H4 (cell line): ENCODE measurements at regions not wholly inside any gene's neighbourhood (a gene's known extent, or its start where the extent isn't known, plus 50 kb on each side); places are given as distances from the start of the nearest gene placed in this dataset.

Experiments
- DNase-seq: peaks from one replicate; pipeline ENCODE4 v3.0.0-alpha.2; 2015; ENCODE audit warnings: low spot score

DNA sequence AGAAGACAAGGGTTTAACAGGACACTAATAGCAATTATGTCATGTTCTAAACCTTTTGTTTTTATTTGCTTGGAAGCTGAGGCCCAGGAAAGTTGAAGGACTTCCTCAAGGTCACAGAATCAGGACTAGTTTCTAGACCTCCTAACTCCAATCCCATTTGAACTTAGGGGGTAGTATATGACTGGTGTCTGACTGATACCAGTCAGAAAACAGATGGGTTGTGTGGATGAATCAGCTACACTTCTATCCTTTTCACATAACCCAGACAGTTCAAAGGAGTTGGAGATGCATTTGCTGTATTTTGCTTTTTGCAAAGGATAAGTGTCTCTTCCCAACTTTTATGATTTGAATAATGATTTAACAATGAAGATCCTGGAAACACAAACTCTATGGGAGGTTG is 322.5 kb downstream of the HLX start:
- DNase-seq, result no peak

DNA sequence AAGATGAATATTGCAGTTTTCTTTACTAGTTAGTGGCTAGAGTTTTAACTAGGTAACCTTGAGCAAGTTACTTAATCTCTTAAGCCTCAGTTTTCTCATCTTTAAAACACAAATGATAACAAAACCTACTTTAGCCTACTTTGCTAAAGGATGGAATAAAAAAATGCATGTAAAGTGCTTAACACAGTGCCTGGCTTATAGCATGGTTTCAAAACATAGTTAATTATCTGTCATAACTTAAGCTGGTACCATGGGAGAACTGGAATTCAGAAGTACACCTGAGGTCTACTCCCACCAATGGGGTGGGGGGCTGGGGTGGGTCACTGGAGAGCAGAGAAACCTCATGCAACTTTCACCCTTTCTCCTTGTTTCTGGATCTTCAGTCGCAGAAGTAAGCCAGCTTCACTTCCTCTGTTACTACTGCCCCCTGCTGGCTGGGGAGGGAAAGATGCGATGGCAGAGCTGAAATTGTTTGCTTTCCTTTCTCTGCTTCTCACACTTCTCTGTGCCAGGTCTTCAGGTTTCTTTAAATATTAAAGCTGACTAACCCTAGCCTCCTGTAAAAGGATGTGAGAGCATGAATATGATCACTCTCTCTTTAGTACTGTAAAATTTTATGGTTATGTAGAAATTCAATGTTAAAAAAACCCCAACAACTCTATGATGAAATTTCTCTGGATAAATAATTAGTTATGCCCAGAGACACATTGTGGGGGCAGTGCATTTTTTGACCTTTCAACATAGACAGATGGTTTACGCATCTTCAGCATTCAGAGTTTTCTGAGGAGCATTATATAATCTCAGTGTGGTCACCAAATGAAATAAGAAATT is 324.2 kb downstream of the HLX start:
- DNase-seq, result peak; percentile 74

DNA sequence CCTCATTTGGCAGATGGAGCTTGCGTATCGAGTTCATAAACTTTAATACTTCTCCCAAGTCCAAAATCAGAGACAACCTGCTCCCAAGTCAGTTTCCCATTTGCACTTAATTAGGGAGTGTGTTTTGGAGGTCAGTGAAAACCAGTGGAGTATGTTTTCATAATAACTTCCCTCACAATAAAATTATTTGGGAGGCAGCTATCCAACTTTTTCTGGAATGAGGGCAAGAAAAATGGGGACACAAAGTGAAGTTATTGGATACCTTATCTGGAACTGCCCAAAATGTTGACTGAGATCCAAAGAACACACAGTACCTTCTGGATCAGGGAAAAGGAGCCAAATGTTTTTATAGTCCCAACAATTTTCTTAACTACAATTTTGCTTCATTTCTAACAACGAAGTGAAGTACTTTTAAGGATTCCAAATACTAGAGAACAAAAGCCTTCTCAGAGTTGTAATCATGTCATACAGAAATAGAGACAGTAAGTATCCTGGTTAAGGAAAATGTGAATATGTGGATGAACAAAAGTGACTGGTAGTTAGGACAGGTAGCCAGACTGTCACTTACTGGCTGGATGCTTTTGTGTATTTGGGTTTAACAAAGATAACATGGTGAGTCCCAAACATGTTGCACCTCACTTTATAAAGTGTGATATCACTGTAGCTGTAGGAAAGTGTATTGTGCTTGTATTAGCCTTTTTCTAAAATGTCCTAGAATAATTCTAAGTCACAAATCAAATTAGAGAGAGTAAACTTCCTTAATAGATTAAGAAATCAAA is 325.0 kb downstream of the HLX start:
- DNase-seq, result no peak

DNA sequence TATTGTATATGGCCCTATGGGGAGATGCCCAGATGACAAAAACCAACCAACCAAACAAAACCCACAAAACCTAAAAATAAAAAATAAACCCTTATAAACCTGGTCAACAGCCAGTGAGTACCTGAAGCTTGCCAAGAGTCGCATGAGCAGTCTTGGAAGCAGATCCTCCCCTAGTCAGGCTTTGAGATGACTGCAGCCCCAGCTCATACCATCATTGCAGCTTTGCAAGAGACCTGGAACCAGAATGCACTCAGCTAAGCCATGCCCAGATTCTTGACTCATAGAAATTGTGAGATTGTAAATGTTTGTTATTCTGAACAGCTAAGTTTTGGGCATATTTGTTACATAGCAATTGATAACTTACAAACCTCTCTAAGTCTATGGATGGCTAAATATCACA is 326.8 kb downstream of the HLX start:
- DNase-seq, result no peak

DNA sequence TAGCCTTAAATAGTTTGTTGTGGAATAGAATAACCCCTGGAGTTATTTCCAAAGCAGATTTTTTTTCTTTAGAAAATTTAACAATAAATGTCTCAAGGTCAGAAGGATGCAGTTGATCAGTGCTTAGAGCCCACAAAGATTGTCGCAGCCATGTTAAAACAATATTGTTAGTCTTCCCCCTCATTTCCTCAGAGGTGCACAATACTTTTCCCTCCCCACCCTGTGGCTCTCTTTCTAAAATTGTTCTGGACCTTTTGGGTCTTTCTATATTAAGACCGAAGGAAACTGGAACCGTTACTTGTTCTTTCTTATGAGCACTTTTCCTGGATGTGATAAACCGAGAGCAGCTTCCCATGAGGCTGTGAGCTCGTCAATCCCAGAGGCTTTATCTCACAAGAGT is 333.7 kb downstream of the HLX start:
- DNase-seq, result no peak

DNA sequence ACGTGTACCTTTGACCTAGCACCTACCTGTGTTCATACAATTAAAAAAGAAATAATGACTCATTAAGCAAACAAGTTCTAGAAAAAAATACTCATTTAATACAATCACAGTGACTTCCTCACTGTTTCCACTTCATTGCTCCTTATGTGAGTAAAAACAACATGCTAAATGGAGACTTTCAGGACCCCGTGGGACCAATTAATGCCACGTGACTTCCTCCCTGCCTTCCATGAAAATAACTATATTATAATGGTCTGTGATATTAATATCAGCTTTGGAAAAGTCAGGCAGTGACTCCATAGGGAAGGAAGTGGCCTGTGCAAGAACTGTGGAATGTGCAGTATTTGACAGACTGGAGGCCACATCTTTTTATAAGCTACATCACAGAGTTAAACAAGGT is 337.8 kb downstream of the HLX start:
- no peak for DNase-seq

DNA sequence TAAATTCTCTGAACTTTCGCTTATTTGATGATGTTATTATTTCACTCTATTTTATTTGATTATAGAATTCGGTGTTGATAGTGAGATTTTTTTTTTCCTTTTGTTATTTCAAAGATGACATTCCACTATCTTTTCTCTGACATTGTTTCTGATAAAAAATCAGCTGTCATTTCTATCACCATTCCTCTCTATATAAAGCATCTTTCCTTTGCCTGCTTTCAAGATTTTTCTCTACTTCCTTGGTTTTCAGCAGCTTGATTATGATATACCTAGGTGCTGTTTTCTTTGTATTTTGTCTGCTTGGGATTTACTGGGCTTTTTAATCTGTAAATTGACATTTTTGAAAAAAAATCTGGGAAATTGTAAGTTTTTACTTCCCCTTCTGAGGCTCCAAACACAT is 344.0 kb downstream of the HLX start:
- DNase-seq, result no peak

DNA sequence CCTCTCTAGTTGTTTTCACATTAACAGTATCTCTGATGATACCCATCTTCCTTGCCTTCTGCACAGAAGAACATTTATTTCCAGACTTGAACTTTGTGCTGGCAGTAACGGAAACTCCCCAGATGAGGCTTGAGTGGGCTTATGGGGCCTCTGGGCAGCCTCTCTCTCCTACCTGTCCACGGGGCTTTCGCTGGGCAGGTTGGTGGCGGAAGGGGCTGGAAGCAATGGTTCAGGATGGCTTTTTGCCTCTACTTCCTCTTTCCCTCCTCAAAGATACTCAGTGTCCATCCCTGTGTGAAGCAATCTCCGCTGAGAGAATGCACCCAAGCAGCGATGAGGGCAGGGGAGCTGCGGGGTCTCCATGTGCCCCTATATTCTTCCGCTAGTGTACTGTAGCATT is 348.2 kb downstream of the HLX start:
- DNase-seq, result no peak

DNA sequence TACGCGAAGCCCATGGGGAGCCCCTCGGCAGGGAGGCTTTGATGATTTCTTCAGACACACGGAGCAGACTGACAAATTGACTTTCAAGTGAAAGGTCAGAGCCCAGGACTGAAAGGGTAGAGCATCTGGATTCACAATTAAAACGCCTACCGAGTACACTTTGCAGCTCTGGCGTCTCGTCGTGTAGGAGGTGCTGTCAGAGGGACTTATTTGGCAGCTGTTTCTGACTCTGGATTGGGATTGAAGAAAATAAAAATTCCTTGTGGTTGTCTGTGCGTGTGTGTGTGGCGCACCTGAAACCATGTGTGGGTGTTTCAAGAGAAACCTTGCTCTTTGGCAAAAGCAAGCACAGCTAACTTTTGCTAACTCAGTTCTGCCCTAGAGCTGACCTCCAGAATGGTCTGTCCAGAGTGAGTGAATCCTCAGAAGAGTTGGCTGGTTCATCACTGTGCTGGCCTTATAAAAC is 348.7 kb downstream of the HLX start:
- DNase-seq, result no peak

DNA sequence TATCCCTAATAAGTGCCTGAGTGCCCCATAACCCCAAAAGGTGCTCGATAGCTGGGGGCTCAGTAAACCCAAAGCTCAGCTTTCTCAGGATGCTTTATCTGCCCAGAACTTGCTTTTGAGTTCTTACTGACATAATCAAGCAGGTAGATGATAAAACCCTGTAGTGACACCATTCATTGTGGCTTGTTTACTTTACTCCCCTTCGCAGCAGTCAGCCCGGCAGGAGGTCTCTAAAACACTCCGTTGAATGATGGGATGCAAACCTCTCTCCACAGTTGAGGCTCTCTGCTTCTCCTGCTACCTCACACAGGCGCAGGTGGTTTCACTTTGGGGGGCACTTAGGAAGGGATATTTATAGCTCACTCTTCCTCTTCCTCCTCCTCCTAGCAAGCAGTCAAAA is 349.4 kb downstream of the HLX start:
- no peak for DNase-seq

DNA sequence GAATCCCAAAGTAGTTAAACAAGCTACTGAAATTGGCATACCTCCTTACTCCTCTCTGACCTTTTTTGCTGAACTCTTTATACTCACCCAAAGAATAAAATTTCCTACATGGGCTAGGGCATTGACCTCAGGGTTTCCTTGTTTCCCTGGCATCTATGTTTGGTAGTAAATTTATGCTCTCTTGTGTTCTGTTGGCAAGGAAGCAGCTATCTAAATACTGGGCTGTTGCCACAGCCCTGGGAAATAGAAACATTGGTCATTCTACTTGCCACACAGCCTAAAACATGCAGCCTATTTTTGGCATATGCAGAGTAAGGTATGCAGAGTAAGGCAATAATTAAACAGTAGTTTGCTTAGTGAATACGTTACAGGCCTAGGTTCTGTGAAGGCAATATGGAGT is 351.4 kb downstream of the HLX start:
- DNase-seq, result peak; percentile 51

DNA sequence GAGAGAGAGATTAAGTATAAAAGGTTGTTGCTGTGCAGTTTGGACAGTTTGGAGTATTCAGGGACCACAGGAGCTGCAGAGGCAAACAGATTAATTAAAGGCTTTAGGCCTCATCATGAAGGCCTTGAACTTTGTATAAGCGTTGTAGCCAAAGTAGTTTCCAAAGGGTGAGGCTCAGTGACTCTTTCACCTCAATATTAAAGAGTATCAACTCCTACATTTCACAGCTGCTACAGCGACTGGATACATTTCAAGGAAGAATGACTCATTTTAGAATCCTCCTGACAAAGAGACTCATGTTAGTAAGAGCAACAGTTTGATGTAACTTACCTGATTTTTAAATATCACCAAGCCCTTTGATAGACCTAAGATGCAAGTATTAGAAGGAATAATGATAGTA is 355.5 kb downstream of the HLX start:
- DNase-seq, result peak; percentile 13

DNA sequence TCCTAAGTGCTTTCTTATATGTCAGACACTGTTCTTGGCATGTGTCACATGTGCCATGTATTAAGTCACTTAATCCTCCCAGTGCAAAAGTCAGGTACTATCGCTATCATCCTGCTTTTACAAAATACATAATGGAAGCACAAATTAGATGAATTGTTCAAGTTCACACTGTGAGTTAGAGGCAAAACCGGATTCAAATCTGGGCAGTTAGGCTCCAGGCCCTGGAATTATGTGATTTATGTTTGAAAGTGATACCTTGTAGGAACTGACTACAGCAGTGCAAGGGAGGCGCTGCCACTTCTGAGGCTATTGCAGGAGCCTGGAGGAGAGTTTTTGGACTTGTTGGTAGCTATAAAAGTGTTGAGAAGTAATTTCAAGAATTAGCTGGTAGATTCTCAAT is 358.3 kb downstream of the HLX start:
- DNase-seq, result no peak

DNA sequence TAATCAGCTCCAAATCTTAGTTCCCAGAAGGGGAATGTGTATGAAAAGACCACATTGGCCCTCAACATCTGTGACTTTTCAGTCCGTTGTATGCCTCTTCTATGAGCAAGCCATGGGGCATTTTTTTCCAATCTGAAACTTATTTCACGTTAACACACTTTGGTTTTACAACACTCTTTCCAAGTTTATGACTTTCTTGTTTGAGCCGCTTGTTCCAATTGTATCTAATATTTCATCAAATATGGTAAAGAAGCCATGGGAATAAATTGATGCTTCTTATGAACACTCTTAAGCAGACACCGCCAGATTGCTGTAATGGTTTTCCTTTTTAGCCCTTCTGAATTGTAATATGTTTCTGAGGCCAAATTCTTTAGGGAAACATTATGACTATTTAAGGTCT is 359.9 kb downstream of the HLX start:
- no peak for DNase-seq

DNA sequence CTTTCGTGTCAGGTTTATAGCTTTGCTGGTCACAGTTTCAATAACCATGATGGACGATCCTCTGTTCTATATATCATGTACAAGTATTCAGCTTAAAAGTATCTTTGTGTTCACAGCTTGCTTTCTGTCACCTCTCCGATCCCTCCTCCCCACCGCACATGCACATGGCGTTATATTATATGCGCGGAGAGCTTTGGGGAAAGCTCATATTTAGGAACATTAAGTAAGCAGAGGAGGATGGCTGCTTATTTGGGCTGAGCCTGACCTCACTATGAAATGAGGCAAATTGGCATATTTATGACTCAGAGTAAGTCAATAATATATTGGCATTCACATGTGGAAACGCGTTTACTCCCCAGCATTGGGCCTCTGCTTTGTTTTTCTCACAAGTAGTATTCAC is 360.5 kb downstream of the HLX start:
- no peak for DNase-seq

DNA sequence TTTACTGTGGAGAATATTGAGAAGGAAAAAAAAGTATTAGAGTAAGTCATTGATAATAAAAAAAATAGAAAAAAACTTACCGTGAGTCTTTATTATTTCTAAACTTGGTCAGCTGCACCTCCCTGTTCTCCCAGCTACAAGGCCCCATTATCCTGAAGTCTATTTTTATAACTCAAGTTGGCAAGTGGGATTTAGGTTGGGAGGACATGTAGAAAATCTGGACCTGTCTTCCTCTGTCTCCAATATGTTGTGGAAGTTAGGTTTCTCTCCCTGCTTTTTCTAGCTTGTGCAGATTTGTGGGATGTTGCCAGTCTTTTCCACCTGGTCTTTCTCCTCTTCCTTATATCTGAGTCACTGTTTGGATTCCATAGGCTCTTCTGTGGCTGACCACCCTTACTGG is 361.4 kb downstream of the HLX start:
- no peak for DNase-seq

DNA sequence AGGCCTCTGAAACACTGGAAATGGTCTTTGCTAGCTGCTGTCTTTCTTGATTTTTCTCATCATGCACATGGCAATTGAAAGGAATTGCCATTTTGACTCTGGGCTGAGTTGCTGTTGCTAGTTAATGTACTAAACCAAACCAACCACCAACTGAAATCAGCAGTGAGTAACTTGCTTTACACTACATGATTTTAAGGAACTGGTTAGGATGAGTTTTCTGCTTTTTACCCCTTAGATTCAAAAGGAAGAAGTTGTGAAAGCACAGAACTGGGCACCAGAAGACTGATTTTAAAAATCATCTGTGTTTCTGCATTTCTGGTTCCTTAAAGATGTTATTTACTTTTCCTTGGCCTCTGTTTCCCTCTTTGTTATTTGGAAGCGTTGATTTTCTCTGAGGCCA is 361.9 kb downstream of the HLX start:
- no peak for DNase-seq

DNA sequence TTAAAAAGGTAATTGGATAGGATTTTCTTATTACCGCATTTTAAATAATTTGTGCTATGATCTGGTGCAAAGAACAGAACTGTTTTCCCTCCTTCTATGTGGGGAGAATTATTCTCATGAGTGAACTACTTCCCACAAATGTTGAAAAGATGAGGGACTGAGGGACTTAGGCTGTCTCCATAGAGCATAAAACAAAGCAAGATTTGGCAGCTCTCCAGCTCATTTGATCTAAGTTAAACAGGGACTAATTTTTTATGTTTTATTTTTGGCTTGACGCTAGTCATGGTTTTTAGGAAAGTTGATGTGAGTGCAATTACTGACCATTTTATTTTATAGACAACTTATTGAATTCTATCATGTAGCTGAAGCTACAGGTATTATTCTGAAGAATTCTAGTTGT is 362.3 kb downstream of the HLX start:
- no peak for DNase-seq

DNA sequence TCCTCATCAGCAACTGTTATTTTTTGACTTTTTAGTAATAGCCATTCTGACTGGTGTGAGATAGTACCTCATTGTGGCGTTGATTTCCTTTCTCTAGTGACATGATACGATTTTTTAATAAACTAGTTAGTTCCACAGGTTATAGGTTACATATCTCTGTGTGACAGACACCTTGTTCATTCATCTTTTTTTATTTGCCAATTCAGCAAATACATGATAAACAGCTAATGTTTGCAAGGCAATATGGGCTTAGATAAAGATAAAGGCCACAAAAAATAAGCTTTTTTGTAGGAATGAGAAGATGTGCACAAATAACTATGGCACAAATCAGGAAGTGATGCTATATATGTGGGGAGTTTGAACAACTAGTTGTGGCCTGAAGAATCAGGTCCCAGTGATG is 366.8 kb downstream of the HLX start:
- no peak for DNase-seq

DNA sequence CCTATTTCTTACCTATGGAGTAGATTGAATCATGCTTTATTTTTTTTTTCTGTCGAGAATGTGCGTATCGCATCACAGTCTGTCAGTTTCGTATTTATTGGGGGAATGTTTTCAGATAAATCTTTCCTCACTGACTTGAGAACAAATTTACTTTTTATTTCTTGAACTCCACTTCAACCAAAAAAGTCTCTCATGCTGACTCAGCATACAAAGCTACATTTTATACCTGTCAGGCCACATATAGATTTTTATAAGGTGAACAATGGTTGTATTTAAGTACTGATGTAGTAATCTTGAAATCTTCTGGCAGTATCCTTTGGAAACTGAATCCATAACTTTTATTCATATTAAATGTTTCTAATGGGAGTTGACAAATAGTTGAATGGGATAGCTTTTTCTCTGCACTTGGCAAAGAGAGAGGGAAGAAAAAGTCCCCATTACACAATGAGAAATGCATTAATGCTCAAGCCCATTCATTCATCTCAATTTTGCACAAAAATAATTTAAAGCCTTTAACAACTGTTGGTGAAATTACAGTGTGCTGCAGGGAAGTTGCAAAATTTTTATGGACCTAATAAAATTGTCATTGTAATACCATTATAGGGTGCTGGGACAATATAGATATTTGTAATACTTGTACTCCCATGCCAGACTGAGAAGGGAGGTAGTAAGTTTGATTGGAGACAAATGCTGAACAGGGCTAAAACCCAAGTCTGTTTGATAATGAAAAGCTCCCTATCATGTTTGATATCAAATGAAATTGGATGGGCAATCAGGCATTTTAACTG is 367.6 kb downstream of the HLX start:
- DNase-seq, result no peak

DNA sequence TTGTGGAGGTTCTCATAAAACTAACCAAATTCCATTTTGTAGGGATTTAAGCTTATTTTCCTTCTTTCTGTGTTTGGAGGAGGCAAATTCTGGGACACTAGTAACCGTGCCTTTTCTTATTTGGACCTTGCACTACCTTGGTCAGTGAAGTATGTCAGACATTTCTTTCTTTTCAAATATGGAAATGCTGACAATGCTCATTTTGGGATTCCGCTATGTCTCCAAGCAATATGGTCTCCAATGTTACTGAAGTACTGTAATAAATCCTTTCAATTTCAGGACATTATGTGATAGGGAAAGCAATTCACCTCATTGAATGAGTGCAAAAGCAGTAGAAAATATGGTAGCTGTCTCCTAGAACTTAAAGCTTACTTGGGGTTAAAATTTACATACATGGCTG is 372.3 kb downstream of the HLX start:
- DNase-seq, result no peak

DNA sequence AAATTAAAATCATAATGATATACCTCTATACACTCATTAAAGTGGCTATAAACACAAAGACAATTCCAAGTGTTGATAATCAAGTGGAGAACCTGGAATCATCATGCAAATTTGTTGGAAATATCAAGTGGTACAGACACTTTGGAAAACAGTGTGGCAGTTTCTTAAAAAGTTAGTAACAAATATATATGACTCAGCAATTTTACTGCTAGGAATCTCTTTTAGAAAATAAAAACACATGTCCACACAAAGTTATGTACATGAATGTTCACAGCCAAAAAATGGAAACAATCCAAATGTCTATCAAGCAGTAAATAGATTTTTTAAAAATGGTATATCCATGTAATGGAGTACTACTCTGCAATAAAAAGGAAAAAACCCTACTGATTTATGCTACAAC is 375.6 kb downstream of the HLX start:
- no peak for DNase-seq

DNA sequence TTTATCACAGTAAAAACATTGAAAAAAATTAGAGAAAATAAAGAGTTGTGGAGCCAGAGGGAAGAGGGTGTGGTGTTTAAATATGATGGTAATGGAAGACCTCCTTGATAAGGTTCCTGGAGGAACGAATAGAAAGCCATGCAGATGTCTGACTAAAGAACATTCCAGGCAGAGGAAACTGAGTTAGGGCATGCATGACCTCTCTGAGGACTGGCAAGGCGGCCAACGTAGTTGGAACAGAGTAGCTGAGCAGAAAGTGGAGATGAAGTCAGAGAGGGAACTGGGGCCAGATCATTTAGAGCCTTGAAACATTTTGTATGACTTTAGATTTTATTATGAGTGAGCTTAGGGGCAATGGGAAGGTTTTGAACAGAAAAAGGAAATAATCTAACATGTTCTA is 377.5 kb downstream of the HLX start:
- DNase-seq, result no peak
